H1 (cell line): ENCODE measurements at regions not wholly inside any gene's neighbourhood (a gene's known extent, or its start where the extent isn't known, plus 50 kb on each side); places are given as distances from the start of the nearest gene placed in this dataset.

Experiments used
- CTCF ChIA-PET: fragments of 300-600 bp; sonication (Branson Sonifier 250); formaldehyde crosslinking; loops from one replicate; lab custom pipeline; 2021; ENCODE audit not compliant: partially characterized antibody; lab: Charles Lee
- POLR2A ChIA-PET: fragments of 300-600 bp; sonication (Branson Sonifier 250); formaldehyde crosslinking; loops from one replicate; lab custom pipeline; 2021; ENCODE audit warnings: inconsistent platforms; ENCODE audit not compliant: partially characterized antibody; lab: Charles Lee
- DNase-seq, 2 experiments: peaks; one replicate each; pipeline versions ENCODE4 v3.0.0 to v3.0.0-alpha.2; 2010 to 2022; ENCODE audit warnings: low spot score in 2 of 2, low read depth in 1 of 2, mixed read lengths in 1 of 2
- FAIRE-seq: peaks from 2 replicates; lab custom pipeline; 2011; peaks lifted over from hg19 to GRCh38; lab: Jason Lieb, UNC
- H2AFZ ChIP-seq: 2 replicates; pipeline ENCODE4 v1.8.1; 2012; ENCODE audit warnings: low read length, inconsistent platforms
- H2AK5ac ChIP-seq: 2 replicates; pipeline ENCODE4 v1.6.1; 2013; ENCODE audit warnings: low read depth, low read length
- H2BK120ac ChIP-seq: replicated peaks from 2 replicates; pipeline ENCODE3; 2013; ENCODE audit warnings: low read depth, low read length, inconsistent platforms
- H2BK12ac ChIP-seq: 2 replicates; pipeline ENCODE4 v1.6.1; 2013; ENCODE audit warnings: low read depth, low read length
- H2BK15ac ChIP-seq: 2 replicates; pipeline ENCODE4 v1.6.1; 2013; ENCODE audit warnings: low read length
- H2BK20ac ChIP-seq: 2 replicates; pipeline ENCODE4 v1.6.1; 2013; ENCODE audit warnings: low read length
- H2BK5ac ChIP-seq: 2 replicates; pipeline ENCODE4 v1.6.1; 2013; ENCODE audit warnings: low read depth, low read length
- H3K14ac ChIP-seq: 2 replicates; pipeline ENCODE4 v1.6.1; 2013; ENCODE audit warnings: inconsistent platforms; ENCODE audit not compliant: insufficient read length
- H3K18ac ChIP-seq: 2 replicates; pipeline ENCODE4 v1.6.1; 2013; ENCODE audit warnings: low read length; ENCODE audit errors: extremely low read depth
- H3K23ac ChIP-seq: 2 replicates; pipeline ENCODE4 v1.6.1; 2013; ENCODE audit warnings: inconsistent platforms; ENCODE audit not compliant: insufficient read length
- H3K23me2 ChIP-seq: 2 replicates; pipeline ENCODE4 v1.6.1; 2013; ENCODE audit warnings: low read depth, low read length
- H3K27ac ChIP-seq: 2 replicates; pipeline ENCODE4 v1.6.1; 2011; ENCODE audit warnings: low read depth, low read length, inconsistent platforms
- H3K27me3 ChIP-seq, 4 experiments: replicated peaks in 1 of 4; 1 replicate in 1 of 4; 2 replicates in 3 of 4; pipeline versions ENCODE4 v1.6.1 to v1.8.1; 2011 to 2013; ENCODE audit warnings: low read length in 3 of 4, mild to moderate bottlenecking in 3 of 4, inconsistent platforms in 2 of 4, mixed read lengths in 2 of 4, moderate library complexity in 1 of 4; ENCODE audit not compliant: control insufficient read depth in 3 of 4, insufficient read depth in 3 of 4; ENCODE audit errors: extremely low read depth in 1 of 4
- H3K36me3 ChIP-seq, 4 experiments: 2 replicates each; pipeline versions ENCODE4 v1.6.1 to v1.8.1; 2011 to 2013; ENCODE audit warnings: mild to moderate bottlenecking in 4 of 4, low read length in 3 of 4, moderate library complexity in 2 of 4, control low read depth in 1 of 4, inconsistent platforms in 1 of 4; ENCODE audit not compliant: insufficient read depth in 4 of 4, control insufficient read depth in 2 of 4
- H3K4ac ChIP-seq: replicated peaks from 2 replicates; pipeline ENCODE3; 2013; ENCODE audit warnings: low read length, low read depth, mixed read lengths, inconsistent platforms; ENCODE audit not compliant: insufficient read length
- H3K4me1 ChIP-seq, 4 experiments: replicated peaks in 1 of 4; 1 replicate in 1 of 4; 2 replicates in 3 of 4; pipeline versions ENCODE4 v1.6.1 to v1.8.1; 2011 to 2013; ENCODE audit warnings: low read length in 3 of 4, inconsistent platforms in 2 of 4, mixed read lengths in 1 of 4; ENCODE audit not compliant: insufficient read depth in 4 of 4, control insufficient read depth in 3 of 4
- H3K4me2 ChIP-seq, 2 experiments: 2 replicates each; pipeline versions ENCODE4 v1.6.1 to v1.8.1; 2011 to 2013; ENCODE audit warnings: low read depth in 2 of 2, low read length in 2 of 2, control low read depth in 1 of 2, inconsistent platforms in 1 of 2, mild to moderate bottlenecking in 1 of 2; ENCODE audit not compliant: insufficient read depth in 1 of 2
- H3K4me3 ChIP-seq, 4 experiments: fragments of 200-600, 300-600 bp in 1 of 4; sonication (generic), shearing (Covaris generic), sonication (Bioruptor Twin) in 1 of 4; 2 replicates each; pipeline versions ENCODE4 v1.5.1 to v1.8.1; 2011 to 2016; ENCODE audit warnings: low read length in 4 of 4, low read depth in 3 of 4, control low read depth in 2 of 4, inconsistent platforms in 2 of 4, mild to moderate bottlenecking in 2 of 4, mixed read lengths in 1 of 4, moderate library complexity in 1 of 4; ENCODE audit not compliant: insufficient read depth in 2 of 4; ENCODE audit errors: extremely low read depth in 1 of 4
- H3K56ac ChIP-seq: replicated peaks from 2 replicates; pipeline ENCODE3; 2013; ENCODE audit warnings: low read depth, mild to moderate bottlenecking, mixed read lengths, low read length, inconsistent platforms; ENCODE audit not compliant: insufficient read length
- H3K79me1 ChIP-seq: 2 replicates; pipeline ENCODE4 v1.6.1; 2013; ENCODE audit warnings: low read depth, low read length, control low read depth
- H3K79me2 ChIP-seq, 2 experiments: 2 replicates each; pipeline versions ENCODE4 v1.6.1 to v1.8.1; 2012 to 2013; ENCODE audit warnings: low read length in 2 of 2, mild to moderate bottlenecking in 2 of 2, inconsistent platforms in 1 of 2; ENCODE audit not compliant: insufficient read depth in 2 of 2, control insufficient read depth in 1 of 2
- H3K9ac ChIP-seq, 4 experiments: replicated peaks in 1 of 4; 1 replicate in 1 of 4; 2 replicates in 3 of 4; pipeline versions ENCODE4 v1.6.1 to v1.8.1; 2011 to 2013; ENCODE audit warnings: low read depth in 3 of 4, low read length in 3 of 4, control low read depth in 2 of 4, mild to moderate bottlenecking in 2 of 4, moderate library complexity in 2 of 4, inconsistent platforms in 1 of 4; ENCODE audit errors: extremely low read depth in 1 of 4
- H3K9me3 ChIP-seq, 2 experiments: 2 replicates each; pipeline versions ENCODE4 v1.6.1 to v1.8.1; 2012 to 2013; ENCODE audit warnings: mild to moderate bottlenecking in 2 of 2, moderate library complexity in 2 of 2, control low read depth in 1 of 2, inconsistent platforms in 1 of 2, low read depth in 1 of 2, low read length in 1 of 2, mixed read lengths in 1 of 2; ENCODE audit not compliant: insufficient read depth in 2 of 2
- H4K20me1 ChIP-seq, 2 experiments: replicated peaks in 1 of 2; 2 replicates each; pipeline versions ENCODE3 to v1.8.1; 2011 to 2013; ENCODE audit warnings: inconsistent platforms in 2 of 2, low read length in 2 of 2, mild to moderate bottlenecking in 1 of 2; ENCODE audit not compliant: insufficient read depth in 2 of 2, control insufficient read depth in 1 of 2
- H4K5ac ChIP-seq: 2 replicates; pipeline ENCODE4 v1.6.1; 2013; ENCODE audit warnings: low read length, low read depth, mixed read lengths, inconsistent platforms; ENCODE audit not compliant: insufficient read length
- H4K8ac ChIP-seq: 2 replicates; pipeline ENCODE4 v1.8.0; 2013; ENCODE audit warnings: mild to moderate bottlenecking, moderate library complexity, low read length, inconsistent platforms; ENCODE audit not compliant: insufficient read depth; ENCODE audit errors: extremely low read depth
- H4K91ac ChIP-seq: replicated peaks from 2 replicates; pipeline ENCODE3; 2013; ENCODE audit warnings: low read length, mixed read lengths, inconsistent platforms; ENCODE audit not compliant: insufficient read length
- SP1 ChIP-seq: IDR thresholded peaks from 2 replicates; pipeline ENCODE4 v1.6.1; 2011; ENCODE audit warnings: low read depth, low read length
- WGBS, 2 experiments: shearing (Covaris generic) in 1 of 2; methylation state at CpG; one replicate each; pipeline versions ENCODE4 v1.1.6 to v1.1.7; 2013 to 2015; ENCODE audit warnings: low lambda C conversion rate in 2 of 2, mixed read lengths in 2 of 2, inconsistent platforms in 1 of 2, low coverage in 1 of 2, missing lambda C conversion rate in 1 of 2; ENCODE audit not compliant: insufficient replicate concordance in 2 of 2, insufficient coverage in 1 of 2, insufficient read length in 1 of 2; ENCODE audit errors: extremely low coverage in 1 of 2, missing lambda C conversion rate in 1 of 2; 5-methylcytosine and 5-hydroxymethylcytosine counted together

- Histone ChIP-seq H2BK12ac (no peak overlapping the region), H3K4me1 (no peaks in the 10 kb centered on the region), H3K9me3 (peaks cover 0 to 3% of the 10 kb centered on the region in 2 experiments; a peak in 1 of 4 replicates), H3K56ac (no peak overlapping the region), H3K36me3 (no peaks in the 10 kb centered on the region), H2BK15ac (no peak overlapping the region), H2AFZ (no peak overlapping the region; the same call in 1 of the 2 replicates), H4K91ac (no peak overlapping the region), H4K5ac (no peak overlapping the region), H3K27ac (no peak overlapping the region), H4K8ac (no peak overlapping the region), H3K9ac (no peak overlapping the region), H3K27me3 (no peaks in the 10 kb centered on the region), H3K79me1 (no peaks in the 10 kb centered on the region), H3K18ac (no peak overlapping the region), H3K14ac (no peak overlapping the region), H2BK120ac (no peak overlapping the region), H2BK5ac (no peak overlapping the region), H3K4me2 (no peak overlapping the region), H2AK5ac (no peak overlapping the region), H3K23me2 (no peaks in the 10 kb centered on the region), H3K4me3 (no peak overlapping the region), H3K79me2 (no peaks in the 10 kb centered on the region), H4K20me1 (no peaks in the 10 kb centered on the region), H3K4ac (no peak overlapping the region), H2BK20ac (no peak overlapping the region), H3K23ac (no peak overlapping the region)
- no peak for FAIRE-seq
- CTCF ChIA-PET, result no interaction called here
- POLR2A ChIA-PET, result no interaction called here
- no peak for DNase-seq
- 84% methylated on average over 1 of the region's 1 CpG; no CpG with 5 or more reads in 1 of the 2 experiments for WGBS, 2 experiments
- TF ChIP-seq SP1, result no peak
Observed at GRCh38 chr2:146964494-146964893, 880.3 kb upstream of the ACVR2A start.
